HepG2 (cell line): ENCODE measurements at regions not wholly inside any gene's neighbourhood (a gene's known extent, or its start where the extent isn't known, plus 50 kb on each side); places are given as distances from the start of the nearest gene placed in this dataset.

Source experiments
- ATAC-seq: fragments of 200-7000 bp; cut with Tn5 transposase; 3 replicates; pipeline ENCODE4 v1.9.1; 2020; ENCODE audit warnings: mild to moderate bottlenecking, moderate library complexity
- BruUV-seq: library from RNA; stranded (reverse); fragments of 400-500 nt; replicated peaks from 2 replicates; lab custom pipeline; 2021; lab: Mats Ljungman, UMichigan
- CTCF ChIA-PET: fragments of 300-600 bp; formaldehyde crosslinking; extraction: SDS; loops from one replicate; lab custom pipeline; 2021; ENCODE audit warnings: low total read pairs, inconsistent platforms, low intra/inter-chr PET ratio; lab: Yijun Ruan, JAX
- POLR2A ChIA-PET: fragments of 350-600 bp; sonication (Branson Sonifier 250); formaldehyde crosslinking; loops from one replicate; lab custom pipeline; 2020; ENCODE audit warnings: antibody characterized with exemption, inconsistent platforms; lab: Yijun Ruan, JAX
- DNase-seq: peaks from one replicate; pipeline ENCODE4 v3.0.0-alpha.2; 2015; ENCODE audit warnings: low spot score
- FAIRE-seq: peaks from 3 replicates; lab custom pipeline; 2011; peaks lifted over from hg19 to GRCh38; lab: Jason Lieb, UNC
- H2AFZ ChIP-seq: one replicate; pipeline ENCODE4 v1.6.1; 2011; ENCODE audit warnings: low read length, inconsistent platforms
- H3K27ac ChIP-seq: fragments of 300-600 bp; 3 replicates; pipeline ENCODE4 v1.8.0; 2011; ENCODE audit warnings: mixed run types, mild to moderate bottlenecking, mixed read lengths, low read length, inconsistent platforms; ENCODE audit not compliant: insufficient read depth; ENCODE audit errors: extremely low read length
- H3K27me3 ChIP-seq, 2 experiments: fragments of 200-600 bp in 1 of 2; 2 replicates in 1 of 2; 3 replicates in 1 of 2; pipeline versions ENCODE4 v1.6.0 to v1.8.0; 2011; ENCODE audit warnings: low read length in 2 of 2, mild to moderate bottlenecking in 2 of 2, moderate library complexity in 2 of 2, inconsistent platforms in 1 of 2; ENCODE audit not compliant: insufficient read depth in 2 of 2, control insufficient read depth in 1 of 2
- H3K36me3 ChIP-seq, 2 experiments: fragments of 200-600 bp in 1 of 2; replicated peaks in 1 of 2; 2 replicates in 1 of 2; 3 replicates in 1 of 2; pipeline versions ENCODE4 v1.5.1 to v1.8.0; 2011; ENCODE audit warnings: low read length in 2 of 2, inconsistent platforms in 1 of 2; ENCODE audit not compliant: insufficient read depth in 2 of 2, control insufficient read depth in 1 of 2
- H3K4me1 ChIP-seq: 2 replicates; pipeline ENCODE4 v1.5.1; 2012; ENCODE audit warnings: low read length, inconsistent platforms; ENCODE audit not compliant: insufficient read depth
- H3K4me2 ChIP-seq: 2 replicates; pipeline ENCODE4 v1.6.0; 2011; ENCODE audit warnings: low read depth, low read length, inconsistent platforms
- H3K4me3 ChIP-seq, 3 experiments: fragments of 200-600 bp in 1 of 3; sonication (generic), shearing (Covaris generic) in 1 of 3; replicated peaks in 1 of 3; 2 replicates each; pipeline ENCODE4 v1.5.1; 2011 to 2016; ENCODE audit warnings: low read length in 3 of 3, inconsistent platforms in 2 of 3, low read depth in 2 of 3, mild to moderate bottlenecking in 2 of 3, control low read depth in 1 of 3, mixed read lengths in 1 of 3; ENCODE audit not compliant: insufficient read depth in 1 of 3
- H3K79me2 ChIP-seq: one replicate; pipeline ENCODE4 v1.6.1; 2011; ENCODE audit warnings: low read length, inconsistent platforms; ENCODE audit not compliant: insufficient read depth
- H3K9ac ChIP-seq: 2 replicates; pipeline ENCODE4 v1.6.0; 2011; ENCODE audit warnings: mild to moderate bottlenecking, low read depth, low read length, inconsistent platforms; ENCODE audit not compliant: insufficient read depth
- H3K9me3 ChIP-seq: 2 replicates; pipeline ENCODE4 v1.5.1; 2012; ENCODE audit warnings: mild to moderate bottlenecking, low read length
- H4K20me1 ChIP-seq: 2 replicates; pipeline ENCODE4 v1.6.0; 2011; ENCODE audit warnings: inconsistent platforms, mild to moderate bottlenecking, low read length, moderate library complexity; ENCODE audit not compliant: insufficient read depth
- BRD4 ChIP-seq: sonication (generic); formaldehyde crosslinking; IDR thresholded peaks from 2 replicates; pipeline ENCODE4 v1.4.0; 2020; ENCODE audit warnings: missing genetic modification reagents
- ETS1 ChIP-seq: sonication (generic); formaldehyde crosslinking; IDR thresholded peaks from 2 replicates; pipeline ENCODE4 v1.4.0; 2020; ENCODE audit warnings: missing genetic modification reagents
- FOXA1 ChIP-seq, 2 experiments: fragments of 450-650 bp in 1 of 2; sonication (generic) in 1 of 2; formaldehyde crosslinking in 1 of 2; IDR thresholded peaks; 2 replicates each; pipeline versions ENCODE4 v1.4.0 to v1.6.1; 2016 to 2020; ENCODE audit warnings: missing genetic modification reagents in 1 of 2
- FOXA3 ChIP-seq: IDR thresholded peaks from 2 replicates; pipeline ENCODE4 v1.6.1; 2016; ENCODE audit warnings: missing genetic modification reagents, missing compliant biosample characterization
- GMEB1 ChIP-seq: sonication (generic); formaldehyde crosslinking; IDR thresholded peaks from 2 replicates; pipeline ENCODE4 v1.5.1; 2020; ENCODE audit warnings: missing genetic modification reagents, mild to moderate bottlenecking, borderline replicate concordance
- HDAC1 ChIP-seq: sonication (generic); formaldehyde crosslinking; IDR thresholded peaks from 2 replicates; pipeline ENCODE4 v1.5.1; 2020; ENCODE audit warnings: mild to moderate bottlenecking, missing genetic modification reagents
- NFRKB ChIP-seq: fragments of 450-650 bp; IDR thresholded peaks from 2 replicates; pipeline ENCODE4 v1.6.1; 2017
- POGZ ChIP-seq: sonication (generic); formaldehyde crosslinking; IDR thresholded peaks from 2 replicates; pipeline ENCODE4 v1.4.0; 2020; ENCODE audit warnings: mild to moderate bottlenecking, missing genetic modification reagents
- PRPF4 ChIP-seq: fragments of 200-400 bp; formaldehyde crosslinking; IDR thresholded peaks from 2 replicates; pipeline ENCODE4 v1.6.1; 2016; ENCODE audit warnings: low read length, low read depth; ENCODE audit not compliant: poor library complexity, severe bottlenecking
- SETDB1 ChIP-seq: sonication (generic); formaldehyde crosslinking; IDR thresholded peaks from 2 replicates; pipeline ENCODE4 v1.5.1; 2020; ENCODE audit warnings: missing genetic modification reagents, mild to moderate bottlenecking, borderline replicate concordance
- SOX5 ChIP-seq: IDR thresholded peaks from 2 replicates; pipeline ENCODE4 v1.6.1; 2016; ENCODE audit warnings: borderline replicate concordance
- TBL1XR1 ChIP-seq: fragments of 150-350 bp; IDR thresholded peaks from 2 replicates; pipeline ENCODE4 v1.6.1; 2014; ENCODE audit warnings: borderline replicate concordance, low read length; ENCODE audit not compliant: partially characterized antibody
- XRCC5 ChIP-seq: fragments of 200-400 bp; formaldehyde crosslinking; optimal IDR thresholded peaks from 2 replicates; pipeline ENCODE3; 2017; ENCODE audit warnings: mild to moderate bottlenecking, low read length
- ZNF282 ChIP-seq: fragments of 450-650 bp; IDR thresholded peaks from 2 replicates; pipeline ENCODE4 v1.6.1; 2018; ENCODE audit not compliant: partially characterized antibody
- ZNF431 ChIP-seq: sonication (generic); formaldehyde crosslinking; IDR thresholded peaks from 2 replicates; pipeline ENCODE4 v1.9.0; 2022; ENCODE audit warnings: missing genetic modification reagents, low read depth, mild to moderate bottlenecking, borderline replicate concordance
- ZNF646 ChIP-seq: sonication (generic); formaldehyde crosslinking; IDR thresholded peaks from 2 replicates; pipeline ENCODE4 v1.9.0; 2021; ENCODE audit warnings: mild to moderate bottlenecking, missing genetic modification reagents
- WGBS: methylation state at CpG from one replicate; pipeline ENCODE4 v1.1.6; 2017; ENCODE audit warnings: low lambda C conversion rate; 5-methylcytosine and 5-hydroxymethylcytosine counted together
- in situ Hi-C: cut with HindIII; loops from 2 replicates; pipeline ENCODE4 v1.10.0; 2017; ENCODE audit warnings: low pct_unique_long_range_greater_than_20kb; ENCODE audit not compliant: extremely low pct_ligation_motif_present
- intact Hi-C: fragments of 100-400 bp; cut with micrococcal nuclease; formaldehyde crosslinking; loops from one replicate; pipeline ENCODE4 v1.10.0; 2022; ENCODE audit not compliant: unreplicated experiment

- TF ChIP-seq TBL1XR1 (no peak), ETS1 (no peak), ZNF431 (CRISPR knock-in tag) (no peak), PRPF4 (no peak), NFRKB (no peak), POGZ (CRISPR knock-in tag) (no peak), FOXA3 (CRISPR knock-in tag) (no peak), XRCC5 (no peak)
Measured at GRCh38 chr5:62902126-62902525, 323.5 kb downstream of the LRRC70 start (continued).

GRCh38 chr5:62900976-62901375 is 322.4 kb downstream of the LRRC70 start:
- ATAC-seq = no peak
- TF ChIP-seq HDAC1 = no peak
- TF ChIP-seq BRD4 (CRISPR knock-in tag) = no peak
- TF ChIP-seq FOXA1 (IDR thresholded peaks at IDR 0.05) = no peak
- TF ChIP-seq FOXA1 (CRISPR knock-in tag; IDR thresholded peaks at IDR 0.05) = no peak
- TF ChIP-seq SOX5 (CRISPR knock-in tag) = no peak
- no peak for TF ChIP-seq ZNF646 (CRISPR knock-in tag)
- TF ChIP-seq GMEB1 (CRISPR knock-in tag) = no peak
- TF ChIP-seq SETDB1 (CRISPR knock-in tag) = no peak
- TF ChIP-seq ZNF282 = no peak
- H3K27me3 ChIP-seq = no peaks in the 10 kb centered on the region
- H4K20me1 ChIP-seq = no peaks in the 10 kb centered on the region
- no peaks in the 10 kb centered on the region for H3K36me3 ChIP-seq
- intact Hi-C loops (no loop called here), in situ Hi-C loops (no loop called here)
- H3K4me2 ChIP-seq = no peak overlapping the region
- POLR2A ChIA-PET = no interaction called here
- no peak overlapping the region for H3K9ac ChIP-seq
- no peaks in the 10 kb centered on the region for H3K79me2 ChIP-seq
- H3K27ac ChIP-seq = no peak overlapping the region
- no TSS peak for BruUV-seq
- no peaks in the 10 kb centered on the region for H3K9me3 ChIP-seq
- no peak for DNase-seq
- FAIRE-seq = no peak
- no peak overlapping the region for H3K4me3 ChIP-seq
- CTCF ChIA-PET = no interaction called here
- no peak overlapping the region for H2AFZ ChIP-seq
- H3K4me1 ChIP-seq = no peaks in the 10 kb centered on the region
- 15% methylated on average over 1 of the region's 1 CpG for WGBS
